Daoy (cell line): ENCODE measurements at regions not wholly inside any gene's neighbourhood (a gene's known extent, or its start where the extent isn't known, plus 50 kb on each side); places are given as distances from the start of the nearest gene placed in this dataset.

Source experiments
- DNase-seq: peaks from one replicate; pipeline ENCODE4 v3.0.0-alpha.2; 2015; ENCODE audit warnings: low read depth

DNA sequence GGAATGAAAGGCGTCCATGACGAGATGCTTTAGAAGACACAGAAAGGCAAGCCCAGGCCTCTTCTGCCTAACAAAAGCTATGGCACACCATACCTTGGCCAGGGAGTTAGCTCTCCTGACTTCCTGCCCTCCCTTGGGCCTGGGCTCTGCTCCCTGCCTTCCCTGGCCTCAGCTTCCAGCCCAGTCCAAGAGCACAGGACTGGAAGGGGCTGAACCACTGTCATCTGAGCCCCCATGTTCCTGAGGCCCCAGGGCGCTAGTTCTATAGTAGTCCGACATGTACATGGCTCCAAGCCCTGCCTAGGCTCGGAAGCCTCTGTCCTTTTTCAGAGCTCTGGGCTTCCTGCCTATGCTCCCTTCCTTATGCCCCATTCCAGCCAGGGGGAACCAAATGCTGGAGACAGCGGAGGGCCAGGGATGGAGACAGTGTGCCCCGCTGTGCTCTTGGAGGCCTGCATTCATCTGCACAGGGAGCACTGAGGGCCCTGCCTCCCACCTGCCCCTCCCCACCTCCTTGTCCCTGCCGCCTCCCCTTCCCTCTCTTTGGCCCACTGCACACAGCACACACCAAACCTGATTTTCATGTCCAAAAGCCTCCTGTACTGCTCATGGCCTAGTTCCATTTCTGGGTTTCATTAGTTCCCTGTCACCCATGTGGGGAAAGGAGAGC, 240.1 kb downstream of the RHOU start:
- no peak for DNase-seq

- DNase-seq: no peak
Observed at GRCh38 chr1:228976316-228976715, 241.0 kb downstream of the RHOU start.

DNA sequence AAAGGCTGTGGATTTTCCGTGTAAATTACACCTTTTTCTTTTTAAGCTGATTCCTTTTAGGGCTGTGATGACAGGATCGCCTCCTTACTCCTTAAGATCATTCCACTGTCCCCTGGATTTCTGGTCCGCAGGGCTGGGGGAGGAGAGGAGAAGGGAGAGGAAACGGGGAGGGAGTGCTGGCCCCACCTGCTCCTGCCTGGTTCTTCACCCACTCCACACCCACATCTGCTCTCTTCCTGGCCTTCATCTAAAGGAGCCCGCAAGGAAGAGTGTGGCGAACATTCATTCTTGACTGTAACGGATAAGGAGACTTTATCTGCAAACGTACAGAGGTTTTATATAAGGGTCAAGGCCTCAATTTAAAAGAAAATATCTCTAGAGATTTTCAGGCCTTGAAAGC, 242.0 kb downstream of the RHOU start:
- DNase-seq: no peak

- no peak for DNase-seq
Observed at GRCh38 chr1:228977741-228978140, 242.5 kb downstream of the RHOU start.

DNA sequence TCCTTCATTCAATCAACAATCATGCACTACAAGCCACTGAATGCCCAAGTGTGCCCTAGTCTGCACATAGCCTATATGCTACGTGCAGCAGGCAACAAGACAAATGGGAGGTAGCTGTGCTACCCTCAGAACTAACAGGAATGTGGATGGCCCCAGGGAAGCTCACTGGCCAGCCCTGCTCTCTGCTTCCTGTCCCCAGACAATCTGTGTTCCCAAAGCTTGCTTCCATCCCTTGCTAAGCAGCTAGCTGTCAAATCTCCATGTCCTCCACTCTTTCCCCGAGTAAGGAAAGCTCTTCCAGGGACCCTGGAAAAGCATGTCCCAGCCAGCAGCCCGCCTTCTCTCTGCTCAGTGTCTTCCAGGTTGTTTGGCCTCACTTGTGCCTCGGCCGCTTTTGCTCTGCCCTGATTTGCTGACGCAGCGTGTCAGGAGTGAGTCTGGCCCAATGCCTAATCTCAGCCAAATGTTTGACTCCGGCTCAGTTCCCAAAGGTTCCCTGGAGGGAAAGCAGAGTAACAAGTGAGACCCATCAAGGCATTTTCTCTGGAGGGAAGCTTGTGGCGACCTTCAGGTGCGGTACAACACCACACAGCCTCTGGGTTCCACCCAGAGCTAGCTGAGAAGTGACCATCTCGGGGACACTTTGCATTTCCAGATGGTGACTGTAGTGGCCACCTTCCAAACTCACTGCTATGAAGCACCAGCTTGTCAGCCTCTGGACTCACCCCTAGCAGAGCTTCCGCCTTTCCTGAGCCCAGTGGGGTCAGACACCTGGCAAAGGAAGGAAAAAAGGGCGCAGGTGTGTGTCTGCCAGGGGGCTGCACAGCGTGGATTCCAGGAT, 243.4 kb downstream of the RHOU start:
- DNase-seq: no peak

DNA sequence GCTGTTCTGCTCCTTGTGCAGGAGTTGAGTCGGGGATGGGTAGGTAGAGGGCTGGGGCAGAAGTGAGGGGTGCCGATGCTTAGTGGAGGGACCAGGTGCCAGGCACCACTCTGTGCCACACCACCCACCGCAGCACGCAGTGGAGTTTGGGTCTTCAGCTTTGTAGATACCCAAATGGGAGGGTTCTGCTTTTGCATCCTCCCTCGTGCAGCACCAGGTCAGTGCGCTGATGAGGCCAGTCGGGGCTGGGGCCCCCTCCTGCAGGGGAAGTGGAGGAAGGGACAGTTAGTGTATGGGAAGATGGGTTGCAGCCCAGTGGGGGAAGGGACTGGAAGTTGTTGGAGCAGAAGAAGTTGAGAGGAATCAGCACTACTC, 244.0 kb downstream of the RHOU start:
- DNase-seq: no peak

GRCh38 chr1:228979774-228980173, 244.5 kb downstream of the RHOU start:
- DNase-seq: no peak

- DNase-seq: no peak
Observed at GRCh38 chr1:228980232-228980937, 245.1 kb downstream of the RHOU start.

- no peak for DNase-seq
Observed at GRCh38 chr1:228982637-228983036, 247.4 kb downstream of the RHOU start.

- no peak for DNase-seq
Observed at GRCh38 chr1:228983231-228983660, 248.0 kb downstream of the RHOU start.

DNA sequence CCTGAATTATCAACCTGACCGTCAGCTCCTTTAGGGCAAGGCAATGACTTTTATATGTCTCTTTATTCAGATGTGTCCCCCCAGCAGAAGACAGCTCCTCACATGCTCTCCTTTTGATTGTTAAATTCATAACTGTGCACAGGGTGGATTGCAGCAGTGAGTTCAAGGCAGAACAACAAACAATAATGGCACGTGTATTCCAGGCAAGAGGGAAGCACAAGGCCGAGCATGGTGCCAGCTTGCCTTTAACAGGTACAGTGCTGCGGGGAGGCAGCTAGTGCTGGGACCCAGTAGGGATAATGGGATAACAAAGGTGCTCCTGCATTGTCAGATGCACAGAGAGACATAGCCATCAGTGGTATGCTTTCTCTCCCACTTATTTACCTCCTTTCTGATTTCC, 248.4 kb downstream of the RHOU start:
- no peak for DNase-seq

- no peak for DNase-seq
Observed at GRCh38 chr1:228984107-228984506, 248.8 kb downstream of the RHOU start.

DNA sequence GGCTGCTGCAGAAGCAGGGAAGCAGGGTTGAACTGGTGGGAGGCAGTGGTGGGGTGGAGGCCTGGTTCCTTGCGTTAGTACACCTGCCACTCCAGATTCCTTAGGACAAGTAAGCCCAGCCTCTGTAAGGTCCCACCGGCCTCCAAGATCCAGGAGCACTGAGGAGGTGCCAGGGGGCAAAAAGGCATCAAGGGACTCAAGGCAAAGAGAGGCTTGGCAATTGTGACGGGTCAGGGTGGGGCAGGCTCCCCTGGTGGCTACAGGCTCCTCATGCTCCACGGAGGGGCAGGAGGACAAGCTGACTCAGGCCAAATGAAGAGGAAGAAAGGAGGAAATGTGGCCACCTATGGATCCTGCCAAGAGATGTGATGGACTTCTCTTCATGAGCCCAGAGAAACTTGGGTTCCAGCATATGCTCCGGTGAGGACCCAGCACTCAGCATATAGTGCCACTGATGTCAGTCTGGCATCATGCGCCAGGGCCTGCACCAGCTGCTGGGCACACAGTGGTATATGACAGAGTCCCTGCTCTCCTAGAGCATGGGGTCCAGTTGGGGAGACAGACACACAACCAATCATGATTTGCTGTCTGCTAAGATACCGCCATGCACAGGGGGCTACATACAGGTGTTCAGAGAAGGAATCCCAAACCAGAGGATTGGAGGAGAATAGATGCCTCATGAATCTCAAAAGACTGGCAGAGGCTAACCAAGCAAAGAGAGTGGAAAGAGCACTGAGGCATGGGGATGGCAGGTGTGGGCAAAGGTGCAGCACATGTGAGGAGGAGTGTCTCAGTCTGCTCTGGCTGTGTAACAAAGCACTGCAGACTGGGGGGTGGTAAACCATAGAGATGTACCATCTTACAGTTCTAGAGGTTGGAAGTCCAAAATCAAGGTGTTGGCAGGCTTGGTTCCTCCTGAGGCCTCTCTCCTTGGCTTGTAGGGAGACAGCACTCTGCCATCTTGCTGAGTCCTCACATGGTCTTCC, 249.7 kb downstream of the RHOU start:
- DNase-seq: no peak

DNA sequence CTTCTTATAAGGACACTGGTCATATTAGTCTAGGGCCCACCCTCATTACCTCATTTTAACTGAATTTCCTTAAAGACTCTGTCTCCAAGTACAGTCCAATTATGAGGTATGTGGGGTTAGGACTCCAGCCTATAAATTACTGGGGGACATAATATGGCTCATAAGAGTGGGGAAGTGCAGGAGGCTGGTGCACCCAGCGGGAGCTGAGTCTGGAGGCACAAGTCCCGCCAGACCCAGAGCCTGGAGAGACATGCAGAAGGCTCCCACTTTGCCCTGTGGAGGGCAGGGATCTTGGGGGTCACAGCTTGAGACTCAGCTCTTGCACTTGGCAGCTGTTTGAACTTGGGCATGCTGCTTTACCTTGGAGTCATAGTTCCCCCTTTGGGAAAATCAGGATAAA, 250.4 kb downstream of the RHOU start:
- no peak for DNase-seq

DNA sequence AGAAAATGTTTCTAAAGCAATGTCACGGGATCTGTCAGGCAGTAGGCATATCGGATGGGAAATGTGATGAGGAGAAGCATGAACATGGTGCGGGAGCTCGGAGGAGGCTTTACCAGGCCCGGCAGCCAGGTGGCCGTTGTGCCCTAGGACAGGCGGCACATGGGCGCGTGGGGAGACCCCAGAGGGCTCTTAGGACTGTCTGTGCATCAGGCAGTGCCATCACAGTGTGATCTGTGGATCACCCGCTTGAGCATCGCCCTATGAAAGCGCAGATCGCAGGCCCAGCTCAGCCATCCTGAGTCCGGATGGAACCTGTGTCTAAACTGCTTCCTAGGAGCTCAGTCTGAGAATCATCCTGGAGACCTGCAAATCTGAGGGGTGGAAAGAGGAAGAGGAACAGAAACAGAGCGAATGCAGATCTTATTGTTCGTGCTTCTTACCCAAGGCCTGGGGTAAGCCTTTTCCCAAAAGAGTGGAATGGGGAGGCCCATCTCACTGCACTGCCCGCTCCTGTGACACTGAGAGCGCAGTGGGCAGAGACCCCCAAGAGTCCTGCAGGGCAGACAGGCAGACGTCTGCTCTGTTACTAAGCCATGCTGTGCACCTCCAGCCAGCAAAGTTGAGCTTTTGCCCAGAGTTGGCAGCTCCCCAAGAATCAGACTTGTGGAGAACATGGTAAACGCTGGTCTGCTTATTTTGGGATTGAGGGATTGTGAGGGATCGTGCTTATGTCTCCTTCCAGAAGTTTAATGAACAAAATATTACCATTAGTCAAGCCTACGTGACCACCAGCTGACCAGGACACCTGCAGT, 251.0 kb downstream of the RHOU start:
- DNase-seq: no peak

DNA sequence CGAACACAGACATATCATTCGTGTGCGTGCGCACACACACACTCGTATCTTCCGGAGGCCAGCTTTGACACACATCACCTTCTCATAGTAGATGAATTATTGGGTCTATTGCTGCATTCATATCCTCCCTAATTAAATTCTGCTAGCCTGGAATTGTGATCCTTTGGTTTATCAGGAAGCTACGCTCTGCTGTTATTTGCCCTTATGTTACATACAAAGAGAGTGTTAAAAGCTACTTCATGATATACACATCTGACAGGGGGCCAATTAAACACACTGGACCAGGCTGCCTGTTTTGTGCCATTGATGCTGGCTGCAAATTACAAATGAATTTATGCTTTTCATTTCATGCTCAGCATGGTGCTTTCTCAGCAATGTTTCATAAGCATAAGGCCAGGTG, 252.0 kb downstream of the RHOU start:
- DNase-seq: no peak

GRCh38 chr1:228987736-228988506, 252.6 kb downstream of the RHOU start:
- DNase-seq: no peak

DNA sequence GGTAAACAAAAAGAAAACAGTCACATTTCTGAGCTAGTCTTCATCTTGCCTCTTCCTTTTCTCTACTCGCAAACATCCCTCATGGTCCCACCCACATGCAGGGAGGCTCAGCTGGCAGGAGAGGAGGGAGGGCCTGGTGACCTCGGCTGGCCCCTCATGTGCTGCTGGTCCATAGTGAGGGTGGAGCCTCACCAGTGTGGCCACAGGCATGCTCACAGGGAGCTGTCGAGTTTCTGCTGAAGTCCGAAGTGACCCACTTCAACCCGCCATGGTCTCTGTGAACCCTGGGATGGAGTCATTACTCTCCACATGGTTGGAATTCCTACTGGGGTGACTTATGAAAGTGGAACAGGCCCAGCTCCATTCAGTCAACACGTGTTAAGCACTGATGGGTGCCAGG, 253.4 kb downstream of the RHOU start:
- no peak for DNase-seq

GRCh38 chr1:228989176-228989575, 253.9 kb downstream of the RHOU start:
- no peak for DNase-seq

DNA sequence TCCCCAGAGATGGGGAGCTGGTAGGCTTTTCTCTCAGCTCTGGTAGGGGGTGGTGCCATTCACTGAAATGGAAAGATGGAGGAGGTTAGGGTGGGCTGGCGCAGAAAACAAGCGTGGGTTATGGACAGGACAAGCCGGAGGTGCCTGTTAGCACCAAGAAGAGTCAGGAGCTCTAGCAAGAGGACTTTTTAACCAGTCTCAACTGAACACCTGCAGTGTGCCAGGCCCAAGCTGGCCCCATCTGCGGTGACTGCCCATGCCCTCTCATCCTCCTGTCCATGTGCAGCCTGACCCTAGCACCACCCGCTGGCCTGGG, 254.4 kb downstream of the RHOU start:
- DNase-seq: no peak
